GM12891 (cell line): ENCODE measurements at regions not wholly inside any gene's neighbourhood (a gene's known extent, or its start where the extent isn't known, plus 50 kb on each side); places are given as distances from the start of the nearest gene placed in this dataset.

ENCODE experiments used
- PAX5 ChIP-seq: IDR thresholded peaks from 2 replicates; pipeline ENCODE4 v1.6.1; 2011; ENCODE audit warnings: low read length, moderate library complexity, mild to moderate bottlenecking; ENCODE audit not compliant: insufficient read depth, severe bottlenecking
- POLR2A ChIP-seq: IDR thresholded peaks from 2 replicates; pipeline ENCODE4 v1.6.1; 2011; ENCODE audit warnings: low read depth, low read length, control low read depth
- POLR2AphosphoS5 ChIP-seq: IDR thresholded peaks from 2 replicates; pipeline ENCODE4 v1.6.1; 2011; ENCODE audit warnings: low read depth, low read length, control low read depth
- POU2F2 ChIP-seq: IDR thresholded peaks from 2 replicates; pipeline ENCODE4 v1.6.1; 2011; ENCODE audit warnings: low read depth, mild to moderate bottlenecking, control low read depth, low read length, moderate library complexity
- SPI1 ChIP-seq: IDR thresholded peaks from 2 replicates; pipeline ENCODE4 v1.6.1; 2011; ENCODE audit warnings: low read depth, low read length, control low read depth
- TAF1 ChIP-seq: IDR thresholded peaks from 2 replicates; pipeline ENCODE4 v1.6.1; 2011; ENCODE audit warnings: low read depth, low read length, control low read depth

DNA sequence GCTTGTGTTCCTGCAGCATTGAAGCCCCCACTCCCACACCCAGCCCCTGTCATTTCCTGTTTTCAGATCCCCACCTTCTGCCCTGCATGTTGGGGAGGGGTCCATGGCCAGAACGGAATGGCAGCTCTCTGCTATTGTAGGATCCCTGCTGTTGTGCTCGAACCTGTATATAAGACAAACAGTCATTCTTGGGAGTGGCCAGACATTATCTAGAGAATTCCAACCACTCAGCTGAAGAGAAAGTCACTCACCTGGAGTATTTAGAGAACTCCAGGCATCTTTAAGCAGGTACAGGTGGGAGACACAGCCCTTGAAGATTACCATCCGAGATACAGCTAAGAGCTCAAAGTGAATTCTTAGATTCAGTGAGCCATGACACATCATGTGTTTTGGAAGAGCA lies 96.1 kb downstream of the C9orf152 start:
- TF ChIP-seq POLR2A (no peak), TAF1 (no peak), POLR2AphosphoS5 (no peak), PAX5 (no peak), SPI1 (no peak), POU2F2 (no peak)
